HUES6 (cell line): ENCODE measurements at regions not wholly inside any gene's neighbourhood (a gene's known extent, or its start where the extent isn't known, plus 50 kb on each side); places are given as distances from the start of the nearest gene placed in this dataset.
"Not testable (repeated sequence)": the region's sequence is repeated elsewhere in the genome, so short reads cannot be mapped to it uniquely, and the experiment has no call there.

Experiments
- H3K27ac ChIP-seq: 2 replicates; pipeline ENCODE4 v1.7.0; 2013; ENCODE audit warnings: low read depth, mild to moderate bottlenecking, low read length, inconsistent platforms
- H3K27me3 ChIP-seq: 2 replicates; pipeline ENCODE4 v1.6.1; 2013; ENCODE audit warnings: low read length; ENCODE audit not compliant: control insufficient read depth, insufficient read depth
- H3K36me3 ChIP-seq: 2 replicates; pipeline ENCODE4 v1.6.1; 2013; ENCODE audit warnings: low read length; ENCODE audit not compliant: control insufficient read depth, insufficient read depth
- H3K4me1 ChIP-seq: 2 replicates; pipeline ENCODE4 v1.6.1; 2013; ENCODE audit warnings: low read length; ENCODE audit not compliant: control insufficient read depth, insufficient read depth
- H3K4me3 ChIP-seq: 2 replicates; pipeline ENCODE4 v1.5.1; 2013; ENCODE audit warnings: low read depth, low read length
- H3K9ac ChIP-seq: one replicate; pipeline ENCODE4 v1.6.1; 2013; ENCODE audit warnings: mild to moderate bottlenecking, low read length
- H3K9me3 ChIP-seq: 2 replicates; pipeline ENCODE4 v1.6.1; 2013; ENCODE audit warnings: low read depth, low read length; ENCODE audit not compliant: control insufficient read depth, insufficient read depth

GRCh38 chr14:37692680-37693079 is 97.3 kb downstream of the TTC6 start:
- not testable (repeated sequence) for H3K27me3 ChIP-seq, H3K36me3 ChIP-seq, H3K4me1 ChIP-seq, H3K9me3 ChIP-seq, H3K4me3 ChIP-seq, H3K27ac ChIP-seq, H3K9ac ChIP-seq

- H3K36me3 ChIP-seq, H3K27ac ChIP-seq, H3K9ac ChIP-seq, H3K27me3 ChIP-seq, H3K4me3 ChIP-seq, H3K9me3 ChIP-seq, H3K4me1 ChIP-seq: not testable (repeated sequence)
Observed at GRCh38 chr14:37693420-37693819, 98.0 kb downstream of the TTC6 start.

GRCh38 chr14:37695866-37696265 is 100.4 kb downstream of the TTC6 start:
- H3K9me3 ChIP-seq: 0 out of 2 replicates have a peak, but pooled peaks cover 2% of the 10 kb centered on the region
- no peak overlapping the region for H3K27ac ChIP-seq
- no peaks in the 10 kb centered on the region for H3K27me3 ChIP-seq
- no peak overlapping the region for H3K9ac ChIP-seq
- H3K4me3 ChIP-seq: no peak overlapping the region
- H3K4me1 ChIP-seq: no peaks in the 10 kb centered on the region
- H3K36me3 ChIP-seq: no peaks in the 10 kb centered on the region

GRCh38 chr14:37697489-37698121 is 102.2 kb downstream of the TTC6 start:
- H3K9ac ChIP-seq: no peak overlapping the region
- 0 out of 2 replicates have a peak, but pooled peaks cover 2% of the 10 kb centered on the region for H3K9me3 ChIP-seq
- H3K4me3 ChIP-seq: no peak overlapping the region
- no peaks in the 10 kb centered on the region for H3K36me3 ChIP-seq
- H3K27ac ChIP-seq: no peak overlapping the region
- H3K27me3 ChIP-seq: no peaks in the 10 kb centered on the region
- H3K4me1 ChIP-seq: no peaks in the 10 kb centered on the region

- Histone ChIP-seq H3K4me3 (no peak overlapping the region), H3K4me1 (no peaks in the 10 kb centered on the region), H3K9me3 (0 out of 2 replicates have a peak, but pooled peaks cover 2% of the 10 kb centered on the region), H3K27ac (no peak overlapping the region), H3K27me3 (no peaks in the 10 kb centered on the region; the same call in 1 of the 2 replicates), H3K36me3 (no peaks in the 10 kb centered on the region), H3K9ac (no peak overlapping the region)
Observed at GRCh38 chr14:37698840-37699777, 103.7 kb downstream of the TTC6 start.

- no peak overlapping the region for H3K9ac ChIP-seq
- H3K9me3 ChIP-seq: no peaks in the 10 kb centered on the region
- no peak overlapping the region for H3K4me3 ChIP-seq
- no peaks in the 10 kb centered on the region for H3K36me3 ChIP-seq
- no peaks in the 10 kb centered on the region for H3K4me1 ChIP-seq
- no peaks in the 10 kb centered on the region; the same call in 1 of the 2 replicates for H3K27me3 ChIP-seq
- no peak overlapping the region for H3K27ac ChIP-seq
Observed at GRCh38 chr14:37707716-37708115, 112.3 kb downstream of the TTC6 start.

- Histone ChIP-seq H3K36me3 (no peaks in the 10 kb centered on the region), H3K27me3 (no peaks in the 10 kb centered on the region; the same call in 1 of the 2 replicates), H3K9ac (no peak overlapping the region), H3K4me1 (no peaks in the 10 kb centered on the region), H3K27ac (no peak overlapping the region), H3K4me3 (no peak overlapping the region), H3K9me3 (no peaks in the 10 kb centered on the region)
Observed at GRCh38 chr14:37708481-37708880, 113.1 kb downstream of the TTC6 start.

GRCh38 chr14:37709419-37710195 is 114.2 kb downstream of the TTC6 start:
- H3K27me3 ChIP-seq: no peaks in the 10 kb centered on the region
- no peaks in the 10 kb centered on the region for H3K4me1 ChIP-seq
- no peak overlapping the region for H3K27ac ChIP-seq
- no peak overlapping the region for H3K9ac ChIP-seq
- H3K9me3 ChIP-seq: no peaks in the 10 kb centered on the region
- no peak overlapping the region for H3K4me3 ChIP-seq
- H3K36me3 ChIP-seq: no peaks in the 10 kb centered on the region

GRCh38 chr14:37711356-37711830 is 116.0 kb downstream of the TTC6 start:
- Histone ChIP-seq H3K4me1 (no peaks in the 10 kb centered on the region), H3K27me3 (no peaks in the 10 kb centered on the region), H3K9me3 (no peaks in the 10 kb centered on the region), H3K9ac (no peak overlapping the region), H3K27ac (no peak overlapping the region), H3K36me3 (no peaks in the 10 kb centered on the region), H3K4me3 (no peak overlapping the region)

- Histone ChIP-seq H3K27ac (no peak overlapping the region), H3K9ac (no peak overlapping the region), H3K9me3 (no peaks in the 10 kb centered on the region), H3K4me1 (no peaks in the 10 kb centered on the region), H3K27me3 (no peaks in the 10 kb centered on the region), H3K4me3 (no peak overlapping the region), H3K36me3 (no peaks in the 10 kb centered on the region)
Observed at GRCh38 chr14:37711831-37712475, 116.5 kb downstream of the TTC6 start.
